GM18505 (cell line): ENCODE measurements at regions not wholly inside any gene's neighbourhood (a gene's known extent, or its start where the extent isn't known, plus 50 kb on each side); places are given as distances from the start of the nearest gene placed in this dataset.
"Not testable (repeated sequence)": the region's sequence is repeated elsewhere in the genome, so short reads cannot be mapped to it uniquely, and the experiment has no call there.

Experiments
- ATAC-seq: cut with Tn5 transposase; IDR thresholded peaks from one replicate; pipeline ENCODE4 v1.9.1; 2021; ENCODE audit not compliant: unreplicated experiment
- POLR2A ChIP-seq: IDR thresholded peaks from 4 replicates; pipeline ENCODE4 v1.6.1; 2011; ENCODE audit warnings: borderline replicate concordance; ENCODE audit not compliant: insufficient read depth, insufficient read length; ENCODE audit errors: extremely low read depth

GRCh38 chr5:40210694-40211093, 469.0 kb upstream of the PTGER4 start:
- no peak for ATAC-seq
- TF ChIP-seq POLR2A, result no peak

DNA sequence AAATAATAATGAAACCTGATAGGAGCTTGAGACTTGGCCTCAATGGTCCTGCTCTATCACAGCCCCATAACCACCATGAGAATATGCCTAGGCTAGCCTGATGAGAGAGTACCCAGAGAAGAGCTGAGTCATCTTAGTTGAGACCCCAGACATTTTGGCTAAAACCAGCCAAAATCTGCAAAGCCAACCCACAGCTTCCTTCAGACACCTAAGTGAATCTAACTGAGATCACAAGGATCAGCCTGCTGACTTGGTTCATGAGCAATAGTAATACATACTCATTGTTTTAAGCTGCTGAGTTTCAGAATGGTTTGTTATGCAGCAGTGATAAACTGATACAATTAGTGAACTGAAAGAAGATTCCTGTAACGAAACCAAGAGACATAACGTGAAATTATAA, 473.7 kb upstream of the PTGER4 start:
- ATAC-seq, result no peak

GRCh38 chr5:40204144-40204543, 475.6 kb upstream of the PTGER4 start:
- no peak for ATAC-seq

More for the DNA sequence above, 473.7 kb upstream of the PTGER4 start:
- no peak for TF ChIP-seq POLR2A

GRCh38 chr5:40202814-40203440, 476.8 kb upstream of the PTGER4 start:
- no peak for TF ChIP-seq POLR2A
- no peak for ATAC-seq

More at GRCh38 chr5:40204144-40204543, 475.6 kb upstream of the PTGER4 start:
- no peak for TF ChIP-seq POLR2A

DNA sequence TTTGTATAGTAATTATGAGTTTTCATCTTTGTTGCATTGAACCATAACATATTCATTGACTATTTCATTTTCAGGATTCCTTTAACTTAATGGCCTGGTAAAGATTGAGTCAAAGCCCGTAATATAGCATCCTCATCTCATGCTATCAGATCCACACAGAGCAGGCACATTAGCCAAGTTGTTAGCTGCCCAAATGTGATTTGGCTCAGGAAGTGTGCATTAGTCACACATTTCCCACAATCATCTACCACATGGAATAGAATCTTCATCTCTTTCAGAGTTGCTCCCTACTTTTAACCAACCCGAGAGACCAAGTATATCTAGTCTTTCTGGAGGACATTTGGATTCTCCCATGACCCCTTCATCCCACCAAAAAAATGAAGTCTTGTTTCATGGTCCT, 481.0 kb upstream of the PTGER4 start:
- no peak for ATAC-seq
- TF ChIP-seq POLR2A, result no peak

- not testable (repeated sequence) for ATAC-seq
Observed at GRCh38 chr5:40195574-40195973, 484.1 kb upstream of the PTGER4 start.

DNA sequence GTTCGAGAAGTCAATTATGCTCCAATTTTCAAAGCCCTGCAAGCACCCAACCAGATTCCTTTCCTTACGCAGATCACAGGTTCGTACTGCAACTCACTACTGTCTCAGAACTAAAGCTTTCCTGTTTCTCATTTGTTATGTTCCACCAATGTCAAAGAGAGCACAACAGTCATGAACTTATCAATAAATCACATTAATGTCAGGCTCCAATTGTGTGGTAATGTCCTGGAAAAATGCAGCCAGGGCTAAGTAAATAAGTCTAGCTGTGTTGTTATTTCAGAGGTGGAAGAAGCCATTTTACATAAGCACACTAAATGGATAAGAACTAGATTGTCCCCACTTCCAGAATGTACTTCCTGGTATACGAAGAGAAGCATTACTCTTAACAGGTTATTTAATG, 488.6 kb upstream of the PTGER4 start:
- TF ChIP-seq POLR2A, result no peak
- no peak for ATAC-seq

DNA sequence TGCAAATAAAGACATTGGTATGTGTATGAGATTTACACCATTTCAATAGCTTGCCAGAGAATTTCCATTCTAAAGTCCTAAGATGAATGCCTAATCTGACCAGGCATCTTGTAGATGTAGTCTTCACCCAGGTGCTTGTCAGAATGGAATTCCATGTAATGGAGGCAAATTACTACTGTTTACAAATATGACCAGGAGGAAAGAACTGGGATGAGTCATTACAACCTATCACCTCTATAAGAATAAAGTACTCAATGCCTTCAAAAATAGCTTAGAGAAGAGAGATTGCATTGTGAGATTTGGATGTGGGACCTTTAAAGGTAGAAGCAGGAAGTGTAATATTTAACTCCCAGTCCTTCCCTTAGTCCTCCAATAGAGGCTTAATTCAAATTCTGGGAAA, 507.0 kb upstream of the PTGER4 start:
- ATAC-seq, result no peak
- TF ChIP-seq POLR2A, result no peak

GRCh38 chr5:40171971-40172370, 507.7 kb upstream of the PTGER4 start:
- no peak for ATAC-seq
- TF ChIP-seq POLR2A, result no peak

DNA sequence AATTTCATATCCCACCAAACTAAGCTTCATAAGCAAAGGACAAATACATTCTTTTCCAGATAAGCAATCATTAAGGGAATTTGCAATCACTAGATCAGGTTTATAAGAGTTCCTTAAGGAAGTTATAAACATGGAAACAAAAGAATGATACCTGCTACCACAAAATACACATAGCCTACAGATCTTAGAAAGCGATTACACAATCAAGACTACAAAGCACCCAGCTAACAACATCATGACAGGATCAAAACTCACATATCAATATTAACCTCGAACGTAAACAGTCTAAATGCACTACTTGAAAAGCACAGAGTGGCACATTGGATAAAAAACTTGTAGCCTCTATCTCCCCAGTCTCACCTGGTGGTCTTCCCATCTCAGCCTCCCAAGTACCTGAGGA, 512.4 kb upstream of the PTGER4 start:
- no peak for TF ChIP-seq POLR2A
- ATAC-seq, result no peak

GRCh38 chr5:40166802-40167201, 512.9 kb upstream of the PTGER4 start:
- TF ChIP-seq POLR2A, result no peak
- ATAC-seq, result no peak

- no peak for TF ChIP-seq POLR2A
- no peak for ATAC-seq
Observed at GRCh38 chr5:40165789-40166728, 513.7 kb upstream of the PTGER4 start.

- TF ChIP-seq POLR2A, result no peak
- no peak for ATAC-seq
Observed at GRCh38 chr5:40165106-40165788, 514.5 kb upstream of the PTGER4 start.
